NCI-H82 treated with DMSO at 0.1 percent for 48 hours (cell line): ENCODE measurements at regions not wholly inside any gene's neighbourhood (a gene's known extent, or its start where the extent isn't known, plus 50 kb on each side); places are given as distances from the start of the nearest gene placed in this dataset.
A peak's percentile ranks its signal among the peaks of the same experiment; 100 is the strongest.
"Not testable (repeated sequence)": the region's sequence is repeated elsewhere in the genome, so short reads cannot be mapped to it uniquely, and the experiment has no call there.

Experiments
- DNase-seq: peaks from one replicate; lab custom pipeline; 2025; ENCODE audit not compliant: unreplicated experiment; lab: John Stamatoyannopoulos, UW

DNA sequence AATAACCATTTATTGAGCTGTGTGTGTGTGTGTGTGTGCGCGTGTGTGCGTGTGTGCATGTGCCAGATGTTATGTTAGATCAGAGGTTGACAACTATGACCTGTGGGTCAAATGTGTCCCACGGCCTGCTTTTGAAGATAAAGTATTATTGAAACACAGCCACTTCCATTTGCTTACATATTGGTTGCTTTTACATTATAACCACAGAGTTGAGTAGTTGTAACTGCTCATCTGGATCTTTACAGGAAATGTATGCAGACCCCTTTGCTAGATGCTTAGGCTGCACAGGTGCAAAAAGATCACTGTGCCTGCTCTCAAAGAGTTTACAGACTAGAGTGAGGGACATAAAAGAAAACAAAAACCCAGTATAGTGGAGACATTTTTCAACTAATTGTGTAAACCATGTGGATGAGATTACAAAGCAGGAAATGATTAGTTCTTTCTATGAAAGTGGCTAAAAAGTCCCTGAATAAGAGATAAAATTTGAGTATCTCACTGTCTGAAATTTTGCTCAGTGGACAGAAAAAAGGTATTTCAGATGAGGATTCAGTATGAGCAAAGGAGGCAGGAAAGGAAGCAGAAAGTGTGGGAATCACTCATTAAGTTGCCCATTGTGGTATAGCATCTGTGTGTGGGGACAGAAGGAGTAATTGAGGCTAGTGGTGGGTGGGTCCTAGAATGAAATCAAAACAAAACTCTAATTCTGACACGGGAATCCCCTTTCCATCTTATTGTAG lies 188.4 kb downstream of the PAH start:
- no peak for DNase-seq

DNA sequence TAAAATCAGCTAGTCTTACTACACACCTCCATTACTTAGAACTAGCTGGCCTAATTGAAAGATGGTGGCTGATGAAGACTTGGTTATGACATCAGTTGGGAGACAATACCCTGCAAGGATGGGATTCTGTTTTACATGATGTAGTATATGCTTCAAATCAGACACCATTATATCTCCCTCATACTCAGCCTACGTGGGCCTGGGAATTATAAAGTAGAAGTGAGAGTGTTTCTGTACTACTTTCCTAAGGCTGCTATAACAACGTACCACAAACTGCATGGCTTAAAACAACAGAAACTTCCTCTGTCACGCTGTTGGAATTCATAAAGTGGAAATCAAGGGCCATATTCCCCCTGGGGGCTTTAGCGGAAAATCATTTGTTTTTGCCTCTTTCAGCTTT lies 190.4 kb downstream of the PAH start:
- DNase-seq = no peak

DNA sequence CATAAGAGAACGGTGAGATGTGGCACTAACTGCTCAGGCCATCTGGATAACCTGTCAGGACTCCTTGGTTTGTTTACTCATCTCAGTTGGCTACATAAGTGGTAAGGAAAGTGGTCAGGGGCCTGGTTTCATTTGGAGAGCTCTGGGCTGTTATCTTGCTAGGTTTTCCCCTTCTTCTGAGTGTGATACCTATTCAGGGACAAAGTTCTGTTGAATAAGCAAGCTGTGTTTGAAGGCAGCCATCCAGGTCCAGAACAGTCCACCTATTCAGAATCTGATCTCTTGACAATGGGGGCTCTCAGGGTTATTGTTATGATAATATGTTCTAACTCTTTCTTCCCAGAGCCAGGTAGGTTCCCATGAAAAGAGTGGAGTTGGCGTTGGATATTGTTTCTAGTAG lies 194.9 kb downstream of the PAH start:
- no peak for DNase-seq

DNA sequence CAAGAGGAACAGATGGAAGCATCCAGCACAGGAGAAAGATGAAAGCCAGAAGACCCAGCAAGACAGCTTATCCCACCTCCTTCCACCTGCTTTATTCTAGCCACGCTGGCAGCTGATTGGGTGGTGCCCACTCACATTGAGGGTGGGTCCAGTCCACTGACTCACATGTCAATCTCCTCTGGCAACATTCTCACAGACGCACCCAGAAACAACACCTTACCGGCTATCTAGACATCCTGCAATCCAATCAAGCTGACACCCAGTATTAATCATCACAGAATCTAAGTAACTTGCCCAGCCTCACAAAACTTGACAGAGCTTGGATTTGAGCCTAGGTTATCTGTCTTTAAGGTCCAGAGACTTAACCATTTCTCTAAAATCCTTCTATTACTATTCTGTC lies 208.9 kb downstream of the PAH start:
- DNase-seq = no peak

DNA sequence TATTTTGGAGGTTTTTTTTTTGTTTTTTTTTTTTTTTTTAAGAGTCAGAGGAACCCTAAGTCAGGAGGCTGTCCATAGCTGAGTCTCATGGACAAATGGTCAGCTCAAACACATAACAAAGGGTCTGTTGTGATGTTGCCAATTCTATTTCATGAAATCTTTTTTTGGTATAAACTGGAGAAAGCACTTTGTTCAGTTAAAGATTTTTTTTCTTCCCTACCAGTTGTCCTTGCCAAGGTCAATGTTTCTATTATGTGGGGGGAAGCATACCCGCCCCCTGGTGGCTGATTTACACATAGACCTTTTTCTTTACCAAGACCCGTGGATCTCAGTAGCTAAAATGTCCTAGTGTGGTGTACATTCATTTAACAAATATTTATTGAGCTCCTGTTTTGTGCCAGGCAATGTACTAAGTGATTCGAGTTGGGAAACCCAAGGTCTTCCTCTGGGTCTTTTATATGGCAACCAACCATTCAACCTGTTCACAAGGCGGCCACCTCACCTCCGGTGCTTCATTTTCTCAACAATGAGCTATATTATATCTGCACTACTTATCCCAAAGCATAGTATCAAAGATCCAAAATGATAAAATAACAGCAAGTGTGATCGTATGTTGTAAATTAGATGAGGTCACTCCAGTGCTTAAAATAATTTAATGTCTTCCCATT lies 214.5 kb downstream of the PAH start:
- peak; percentile 39 for DNase-seq

DNA sequence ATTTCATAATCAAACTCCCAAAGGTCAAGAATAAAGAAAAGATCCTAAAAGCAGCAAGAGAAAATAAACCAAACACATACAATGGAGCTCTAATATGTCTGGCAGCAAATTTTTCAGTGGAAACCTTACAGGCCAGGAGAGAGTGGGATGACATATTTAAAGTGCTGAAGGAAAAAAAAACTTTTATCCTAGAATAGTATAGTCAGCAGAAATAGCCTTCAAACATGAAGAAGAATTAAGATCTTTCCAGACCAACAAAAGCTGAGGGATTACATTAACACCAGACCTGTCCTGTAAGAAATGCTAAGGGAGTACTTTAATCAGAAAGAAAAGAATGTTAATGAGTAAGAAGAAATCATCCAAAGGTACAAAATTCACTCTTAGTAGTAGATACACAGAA lies 215.7 kb upstream of the IGF1 start:
- no peak for DNase-seq

DNA sequence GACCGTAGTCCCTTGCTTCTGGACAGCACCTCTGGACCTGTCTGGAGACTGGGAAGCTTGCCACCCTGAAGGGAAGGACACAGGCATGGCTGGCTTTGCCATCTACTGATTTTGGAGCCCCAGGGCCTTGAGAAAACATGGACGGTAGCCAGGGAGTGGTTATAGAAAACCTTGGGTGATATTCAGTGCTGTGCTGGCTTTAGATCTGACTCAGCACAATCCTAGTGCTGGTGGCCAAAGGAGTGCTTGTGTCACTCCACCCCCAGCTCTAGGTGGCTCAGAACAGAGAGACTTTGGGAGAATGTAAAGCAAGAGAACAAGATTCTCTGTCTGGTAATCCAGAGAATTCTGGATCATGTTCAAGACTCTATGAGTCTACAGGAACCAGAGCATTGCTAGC lies 214.5 kb upstream of the IGF1 start:
- no peak for DNase-seq

DNA sequence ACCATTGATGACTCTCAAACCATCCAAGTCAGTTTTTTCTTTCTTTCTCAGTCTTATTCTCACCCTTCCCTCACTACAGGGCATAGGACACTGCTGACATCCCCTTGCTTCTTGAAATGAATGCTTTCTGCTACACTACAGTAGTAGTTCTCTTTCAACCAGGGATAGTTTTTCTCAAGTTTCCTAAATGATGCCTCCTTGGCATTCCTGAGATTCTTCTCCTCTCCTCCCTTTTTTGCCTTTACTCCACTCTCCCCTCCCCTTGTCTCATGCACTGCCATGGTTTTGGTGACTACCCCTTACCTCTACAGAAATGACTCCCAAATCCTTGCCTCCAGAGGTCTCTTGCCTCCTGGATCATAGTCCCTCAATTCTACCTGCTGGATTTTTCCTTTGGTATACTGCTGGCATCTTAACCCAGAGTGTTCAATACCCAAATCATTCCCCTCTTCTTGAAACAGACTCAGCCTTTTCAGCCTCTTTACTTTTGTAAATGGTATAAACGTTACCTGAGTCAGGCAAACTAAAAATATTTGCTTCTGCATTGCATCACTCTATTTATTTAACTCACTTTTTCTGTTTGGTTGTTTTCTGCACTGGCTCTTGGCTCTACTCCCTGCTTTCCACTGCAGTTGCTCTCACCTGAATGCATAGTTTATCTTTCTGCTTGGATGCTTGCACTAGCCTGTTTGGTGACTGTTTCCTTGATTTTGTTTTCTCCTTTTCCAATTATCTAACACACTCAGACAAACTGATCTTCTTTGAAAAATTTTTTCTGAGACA lies 211.6 kb upstream of the IGF1 start:
- DNase-seq = no peak

DNA sequence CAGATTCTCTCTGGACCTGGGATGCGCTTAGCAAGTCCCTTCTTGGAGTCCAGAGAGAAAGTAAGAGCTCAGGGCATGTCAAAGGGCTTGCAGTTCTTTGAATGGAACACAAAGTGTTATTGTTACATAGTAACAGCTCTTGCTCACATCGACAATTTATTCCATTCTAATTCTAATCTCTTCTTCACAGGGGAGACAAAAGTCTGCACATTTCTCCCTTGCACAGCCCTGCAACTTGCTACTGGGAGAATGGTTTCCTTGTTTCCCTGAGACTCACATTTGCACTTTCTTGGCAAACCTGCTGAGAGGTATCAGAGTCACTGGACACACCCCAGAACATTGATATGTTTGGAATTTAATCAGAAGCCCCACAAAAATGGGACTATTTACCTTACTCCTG lies 209.9 kb upstream of the IGF1 start:
- DNase-seq = no peak

DNA sequence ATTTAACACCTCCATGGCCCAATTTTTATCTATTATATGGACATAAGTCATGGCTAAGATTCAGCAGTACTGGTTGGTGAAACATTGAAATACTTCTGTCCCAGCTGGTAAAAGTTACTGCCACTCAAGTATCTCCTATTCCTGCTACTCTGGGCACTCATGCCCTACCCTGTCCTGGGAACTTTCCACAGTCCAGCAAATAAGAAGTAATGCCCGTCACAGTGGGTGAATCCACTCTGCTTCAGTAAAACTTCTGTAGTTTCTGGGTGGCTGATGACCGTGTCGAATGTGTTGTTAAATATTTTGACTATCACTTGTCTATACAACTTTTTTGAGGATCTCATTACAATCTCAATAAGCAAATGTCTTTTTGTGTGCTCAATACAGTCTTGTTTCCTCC lies 209.3 kb upstream of the IGF1 start:
- DNase-seq = no peak

DNA sequence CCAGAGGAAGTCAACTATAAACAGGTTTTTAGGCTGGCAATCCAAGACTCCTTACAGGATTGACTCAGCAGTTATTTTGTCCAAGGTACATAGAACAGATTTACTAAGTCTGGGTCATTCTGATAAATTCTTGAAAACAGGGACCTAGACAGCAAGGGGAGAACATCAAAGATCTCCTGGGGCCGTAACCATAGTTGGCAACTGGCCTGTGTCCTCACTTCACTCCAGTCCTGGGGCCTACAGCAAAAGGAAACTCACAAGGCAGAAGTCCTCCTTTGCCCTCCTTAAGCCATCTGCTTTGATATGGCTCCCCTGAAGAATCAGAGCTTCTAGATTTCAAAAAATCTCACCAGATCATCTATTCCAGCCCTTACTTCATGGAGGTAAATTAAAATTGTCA lies 207.2 kb upstream of the IGF1 start:
- DNase-seq = no peak

DNA sequence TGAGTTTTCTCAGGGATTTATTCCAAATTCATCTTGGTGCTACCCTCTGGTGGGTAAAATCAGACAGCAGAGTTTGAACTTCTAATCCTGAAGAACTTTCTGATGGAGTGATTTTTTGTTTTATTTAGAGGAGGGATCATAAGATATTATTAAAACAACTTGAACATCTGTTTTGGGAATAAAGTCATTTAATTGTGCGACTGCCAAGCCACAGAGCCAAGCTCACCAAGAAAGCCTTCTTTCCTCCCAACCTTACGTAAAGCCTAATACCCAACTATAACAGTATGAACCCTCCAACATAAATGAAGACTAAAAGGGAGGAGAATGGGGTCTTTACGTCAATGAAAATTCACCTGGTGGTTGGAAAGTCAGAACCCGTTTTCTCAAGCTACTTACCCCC lies 205.5 kb upstream of the IGF1 start:
- DNase-seq = no peak

DNA sequence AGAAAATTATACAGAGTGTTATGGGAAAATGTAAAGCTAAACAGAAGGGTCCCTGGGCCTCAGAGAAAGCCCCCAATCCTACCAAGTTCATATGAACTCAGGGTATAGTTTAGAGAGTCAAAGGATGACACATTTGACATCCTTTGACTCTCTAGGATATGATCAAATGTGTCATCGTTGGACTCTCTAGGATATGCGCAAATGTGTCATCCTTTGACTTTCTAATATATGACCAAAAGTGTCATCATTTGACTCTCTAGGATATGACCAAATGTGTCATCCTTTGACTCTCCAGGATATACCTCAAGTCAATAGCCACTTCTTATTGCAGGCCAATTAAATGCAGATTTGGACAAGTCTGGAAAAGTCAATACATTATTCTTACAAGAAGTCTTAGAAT lies 204.8 kb upstream of the IGF1 start:
- DNase-seq = no peak

DNA sequence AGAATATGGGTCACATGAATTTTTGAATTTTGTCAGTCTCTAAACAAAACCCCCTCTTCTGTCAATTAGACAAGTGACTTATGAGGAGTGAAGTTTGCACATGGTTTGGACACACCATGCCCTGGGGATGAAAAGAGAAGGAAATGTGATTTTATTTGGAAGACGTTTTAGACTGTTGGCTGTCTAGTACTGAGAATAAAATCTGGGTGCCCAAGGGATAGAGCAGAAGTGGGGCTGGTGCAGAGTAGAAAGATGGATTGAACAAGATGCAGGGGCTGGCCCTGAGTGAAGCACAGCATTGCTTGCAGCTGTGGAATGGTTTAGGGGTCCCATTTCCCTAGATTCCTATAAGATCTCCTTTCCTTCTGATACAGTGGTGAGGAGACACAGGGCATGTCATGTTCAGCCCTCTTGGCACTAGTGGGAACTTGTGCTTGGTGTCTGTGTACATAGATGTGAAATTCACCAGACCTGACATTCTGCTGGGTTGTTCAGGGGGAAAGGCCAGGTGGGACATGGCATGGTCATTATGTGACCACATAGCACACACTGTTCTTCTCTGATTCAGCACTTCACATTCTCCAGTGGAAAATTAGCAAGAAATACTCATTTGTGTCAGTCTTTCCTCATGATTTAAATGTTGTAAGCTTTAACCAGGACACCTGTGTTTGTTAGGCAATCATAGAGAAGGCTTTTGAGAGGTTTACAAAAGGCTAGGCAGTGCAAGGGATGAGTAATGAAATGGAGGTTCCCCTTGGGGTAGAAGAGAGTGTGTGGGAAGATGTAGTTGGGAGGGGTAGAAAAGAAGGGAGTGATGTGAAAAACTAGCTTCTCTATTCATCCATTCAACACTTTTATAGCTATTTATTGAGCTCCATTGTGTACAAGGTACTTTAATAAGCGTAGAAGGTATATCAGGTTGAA lies 202.3 kb upstream of the IGF1 start:
- DNase-seq = no peak

DNA sequence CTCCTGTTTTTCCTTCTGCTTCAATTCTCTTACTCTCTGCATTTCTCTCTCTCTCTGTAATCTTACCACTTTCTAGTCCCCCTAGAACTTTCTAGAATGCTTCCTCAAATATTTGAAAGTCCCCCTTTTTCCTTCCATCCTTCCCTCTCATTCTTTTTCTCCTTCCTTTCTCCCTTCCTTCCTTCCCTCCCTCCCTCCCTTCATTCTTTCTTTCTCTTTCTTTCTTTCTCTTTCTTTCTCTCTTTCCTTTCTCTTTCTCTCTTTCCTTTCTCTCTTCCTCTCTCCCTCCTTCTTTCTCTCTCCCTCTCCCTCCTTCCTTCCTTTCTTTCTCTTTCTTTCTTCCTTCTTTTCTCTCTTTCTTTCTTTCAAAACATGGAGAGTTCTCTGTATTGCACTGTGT lies 201.4 kb upstream of the IGF1 start:
- no peak for DNase-seq

DNA sequence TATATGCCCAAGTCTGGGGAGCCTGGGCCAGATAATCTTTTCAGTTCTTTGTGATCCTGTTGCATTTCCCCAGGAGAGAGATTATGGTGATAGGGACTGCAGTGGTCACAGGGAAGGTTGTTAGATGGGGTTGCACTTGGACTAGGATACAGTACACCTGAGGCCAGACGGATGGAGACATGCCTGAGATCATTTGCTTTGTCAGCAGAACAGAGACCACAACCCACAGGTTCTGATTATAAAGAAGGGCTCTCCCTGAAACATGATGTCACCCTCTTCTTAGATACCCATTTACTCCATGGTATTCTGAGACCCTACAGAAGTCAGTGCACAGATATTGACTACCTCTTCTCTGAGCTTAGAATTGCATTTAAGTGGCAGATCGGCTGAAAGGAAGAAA lies 200.9 kb upstream of the IGF1 start:
- no peak for DNase-seq

DNA sequence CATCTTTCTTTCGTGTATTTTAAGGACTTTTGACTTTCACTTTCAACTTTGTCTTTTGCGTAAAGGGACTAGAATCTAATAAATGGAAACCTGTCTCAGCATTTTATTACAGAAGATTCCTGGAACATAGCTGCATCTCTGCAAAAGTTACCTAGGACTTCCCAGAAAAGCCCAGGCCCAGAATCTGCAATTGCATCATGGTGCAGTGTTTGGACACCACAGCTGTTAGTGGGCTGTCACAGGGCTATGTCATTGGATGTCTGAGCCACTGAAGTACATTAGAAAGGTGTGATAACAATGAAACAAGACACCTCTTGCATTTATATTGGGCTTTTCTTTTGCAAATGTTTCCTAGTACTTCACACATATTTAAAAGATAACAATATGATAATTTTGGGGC lies 199.9 kb upstream of the IGF1 start:
- no peak for DNase-seq

DNA sequence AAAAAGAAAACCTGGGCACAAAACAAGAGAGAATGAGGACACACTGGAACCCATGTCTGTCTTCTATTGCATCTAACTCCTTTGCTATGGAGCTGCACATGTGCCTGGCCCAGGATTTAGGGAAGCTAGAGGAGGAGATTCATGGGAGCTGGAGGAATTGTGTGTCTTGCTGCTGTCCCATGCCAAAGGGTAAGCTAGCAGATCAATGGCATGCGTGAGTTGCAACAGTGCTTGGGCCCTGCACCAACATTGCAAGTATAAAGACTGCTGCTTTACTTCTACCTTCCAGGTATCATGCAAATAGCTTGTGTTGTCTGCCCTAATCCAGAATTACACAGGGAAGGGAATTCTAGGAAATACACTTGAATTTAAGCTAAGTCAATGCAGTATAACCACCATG lies 196.4 kb upstream of the IGF1 start:
- no peak for DNase-seq

DNA sequence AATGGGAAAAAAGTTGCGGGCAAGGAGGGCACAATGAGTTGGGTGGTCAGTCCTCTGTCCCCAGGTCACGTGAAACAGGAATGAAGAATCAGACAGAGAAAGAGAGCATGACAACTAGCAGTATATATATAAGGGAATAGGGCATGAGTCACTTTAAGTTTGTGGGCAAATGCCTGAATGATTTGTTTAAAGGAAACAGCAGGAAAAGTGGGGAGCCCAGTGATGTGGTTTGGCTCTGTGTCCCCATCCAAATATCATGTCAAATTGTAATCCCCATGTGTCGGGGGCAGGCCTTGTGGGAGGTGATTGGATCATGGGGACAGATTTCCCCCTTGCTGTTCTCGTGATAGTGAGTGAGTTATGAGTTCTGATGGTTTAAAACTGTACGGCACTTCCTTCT lies 195.3 kb upstream of the IGF1 start:
- no peak for DNase-seq

DNA sequence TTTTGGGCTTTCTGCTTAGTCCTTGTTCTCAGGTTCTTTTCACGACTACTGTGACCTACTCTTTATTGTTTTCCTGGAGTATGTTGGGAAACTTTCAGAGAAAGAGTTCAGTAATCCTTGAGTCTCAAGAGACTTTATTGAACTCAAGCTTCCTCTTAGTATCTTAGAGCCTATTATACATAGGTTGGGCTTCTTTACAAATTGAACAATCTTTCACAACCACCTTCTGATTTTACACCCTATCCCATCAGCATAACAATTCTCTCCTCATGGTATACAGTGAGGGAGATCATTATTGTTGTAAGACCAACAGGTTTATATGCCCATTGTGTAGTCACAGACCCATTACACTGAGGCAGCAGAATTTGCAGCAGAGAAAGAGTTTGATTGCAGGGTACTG lies 193.2 kb upstream of the IGF1 start:
- DNase-seq = no peak

DNA sequence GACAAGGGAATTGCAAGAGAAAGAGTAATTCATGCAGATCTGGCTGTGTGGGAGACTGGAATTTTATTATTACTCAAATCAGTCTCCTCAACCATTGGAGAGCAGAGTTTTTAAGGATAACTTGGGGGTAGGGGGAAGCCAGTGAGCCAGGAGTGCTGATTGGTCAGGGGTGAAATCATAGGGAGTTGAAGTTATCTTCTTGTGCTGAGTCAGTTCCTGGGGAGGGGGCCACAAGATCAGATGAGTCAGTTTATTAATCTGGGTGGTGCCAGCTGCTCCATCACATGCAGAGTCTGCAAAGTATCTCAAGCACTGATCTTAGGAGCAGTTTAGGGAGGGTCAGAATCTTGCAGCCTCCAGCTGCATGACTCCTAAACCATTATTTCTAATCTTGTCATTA lies 191.8 kb upstream of the IGF1 start:
- not testable (repeated sequence) for DNase-seq
